ENCODE measurements at regions not wholly inside any gene's neighbourhood (a gene's known extent, or its start where the extent isn't known, plus 50 kb on each side); places are given as distances from the start of the nearest gene placed in this dataset.

- peaks cover 17% of the 10 kb centered on the region for H3K4me1 Mint-ChIP-seq (ENCODE audit: low read depth)
- no peak for TF ChIP-seq CTCF (IDR thresholded peaks at IDR 0.05)
- no peak for DNase-seq (ENCODE audit: low spot score)
- H3K27me3 Mint-ChIP-seq (ENCODE audit: low read depth) = no peaks in the 10 kb centered on the region
- H3K4me3 Mint-ChIP-seq (ENCODE audit: unreplicated experiment) = no peak overlapping the region
- no peak overlapping the region for H3K27ac Mint-ChIP-seq (ENCODE audit: unreplicated experiment)
- peaks cover 2% of the 10 kb centered on the region for H3K36me3 Mint-ChIP-seq (ENCODE audit: low read depth)
- H3K9me3 Mint-ChIP-seq (ENCODE audit: low read depth) = peaks cover 10% of the 10 kb centered on the region
Measured at GRCh38 chr6:121806116-121806515, 370.7 kb downstream of the GJA1 start.

DNA sequence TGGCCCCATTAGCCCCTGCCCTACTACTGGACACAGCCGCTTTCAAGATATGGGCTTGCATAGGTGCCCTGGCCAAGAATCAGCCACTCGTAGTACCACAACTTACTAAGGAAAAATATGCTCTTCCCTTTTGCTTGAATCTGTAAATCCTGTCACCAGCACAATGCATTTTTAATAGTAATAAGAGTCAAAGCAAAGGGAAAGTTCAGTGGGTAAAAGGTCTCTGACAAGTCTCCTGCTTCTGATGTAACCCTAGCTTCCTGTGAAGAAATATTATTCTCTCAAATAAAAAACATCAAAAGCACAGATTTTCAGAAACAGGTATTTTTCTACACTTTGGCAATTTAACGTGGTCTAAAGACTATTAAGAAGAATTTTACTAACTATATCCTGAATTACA is 373.8 kb downstream of the GJA1 start:
- no peak for DNase-seq (ENCODE audit: low spot score)
- H3K27me3 Mint-ChIP-seq (ENCODE audit: low read depth) = no peaks in the 10 kb centered on the region
- peaks cover 17% of the 10 kb centered on the region for H3K4me1 Mint-ChIP-seq (ENCODE audit: low read depth)
- no peaks in the 10 kb centered on the region for H3K9me3 Mint-ChIP-seq (ENCODE audit: low read depth)
- no peaks in the 10 kb centered on the region for H3K36me3 Mint-ChIP-seq (ENCODE audit: low read depth)
- no peak overlapping the region for H3K4me3 Mint-ChIP-seq (ENCODE audit: unreplicated experiment)
- TF ChIP-seq CTCF (IDR thresholded peaks at IDR 0.05) = no peak
- no peak overlapping the region for H3K27ac Mint-ChIP-seq (ENCODE audit: unreplicated experiment)

- no peak for DNase-seq (ENCODE audit: low spot score)
- Mint-ChIP-seq H3K27ac (ENCODE audit: unreplicated experiment) (no peak overlapping the region), H3K27me3 (ENCODE audit: low read depth) (no peaks in the 10 kb centered on the region), H3K4me1 (ENCODE audit: low read depth) (peaks cover 17% of the 10 kb centered on the region), H3K4me3 (ENCODE audit: unreplicated experiment) (no peak overlapping the region), H3K36me3 (ENCODE audit: low read depth) (no peaks in the 10 kb centered on the region), H3K9me3 (ENCODE audit: low read depth) (no peaks in the 10 kb centered on the region)
- TF ChIP-seq CTCF (IDR thresholded peaks at IDR 0.05) = no peak
Measured at GRCh38 chr6:121810158-121811032, 374.9 kb downstream of the GJA1 start.

GRCh38 chr6:121811106-121811505 is 375.7 kb downstream of the GJA1 start:
- no peaks in the 10 kb centered on the region for H3K36me3 Mint-ChIP-seq (ENCODE audit: low read depth)
- TF ChIP-seq CTCF (IDR thresholded peaks at IDR 0.05) = no peak

DNA sequence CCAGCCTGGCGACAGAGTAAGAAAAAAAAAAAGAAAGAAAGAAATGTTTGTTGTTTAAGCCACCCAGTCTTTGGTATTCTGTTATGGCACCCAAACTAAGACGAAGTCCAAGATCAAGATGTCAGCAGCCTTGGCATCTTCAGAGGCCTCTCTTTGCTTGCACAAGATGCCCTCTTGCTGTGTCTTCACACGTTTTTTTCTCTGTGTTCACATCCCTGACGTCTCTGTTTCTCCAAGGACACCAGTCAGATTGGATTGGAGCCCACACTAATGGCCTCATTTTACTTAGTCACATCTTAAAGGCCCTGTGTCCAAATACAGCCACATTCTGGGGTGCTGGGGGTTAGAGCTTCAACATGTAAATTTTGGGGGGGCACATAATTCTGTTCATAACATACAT is 380.9 kb downstream of the GJA1 start:
- no peak for TF ChIP-seq CTCF (IDR thresholded peaks at IDR 0.05)
- H3K27me3 Mint-ChIP-seq (ENCODE audit: low read depth) = no peaks in the 10 kb centered on the region
- H3K9me3 Mint-ChIP-seq (ENCODE audit: low read depth) = peaks cover 14% of the 10 kb centered on the region
- H3K4me1 Mint-ChIP-seq (ENCODE audit: low read depth) = no peaks in the 10 kb centered on the region
- no peak for DNase-seq (ENCODE audit: low spot score)
- no peak overlapping the region for H3K27ac Mint-ChIP-seq (ENCODE audit: unreplicated experiment)
- no peak overlapping the region for H3K4me3 Mint-ChIP-seq (ENCODE audit: unreplicated experiment)
- H3K36me3 Mint-ChIP-seq (ENCODE audit: low read depth) = peaks cover 2% of the 10 kb centered on the region

More at GRCh38 chr6:121811106-121811505, 375.7 kb downstream of the GJA1 start:
- H3K27ac Mint-ChIP-seq (ENCODE audit: unreplicated experiment) = no peak overlapping the region
- no peak for DNase-seq (ENCODE audit: low spot score)
- no peaks in the 10 kb centered on the region for H3K9me3 Mint-ChIP-seq (ENCODE audit: low read depth)
- H3K4me1 Mint-ChIP-seq (ENCODE audit: low read depth) = peaks cover 17% of the 10 kb centered on the region
- H3K4me3 Mint-ChIP-seq (ENCODE audit: unreplicated experiment) = no peak overlapping the region
- H3K27me3 Mint-ChIP-seq (ENCODE audit: low read depth) = no peaks in the 10 kb centered on the region

Measured in chondrocyte (in vitro differentiated cells).